ENCODE measurements at regions not wholly inside any gene's neighbourhood (a gene's known extent, or its start where the extent isn't known, plus 50 kb on each side); places are given as distances from the start of the nearest gene placed in this dataset.

DNA sequence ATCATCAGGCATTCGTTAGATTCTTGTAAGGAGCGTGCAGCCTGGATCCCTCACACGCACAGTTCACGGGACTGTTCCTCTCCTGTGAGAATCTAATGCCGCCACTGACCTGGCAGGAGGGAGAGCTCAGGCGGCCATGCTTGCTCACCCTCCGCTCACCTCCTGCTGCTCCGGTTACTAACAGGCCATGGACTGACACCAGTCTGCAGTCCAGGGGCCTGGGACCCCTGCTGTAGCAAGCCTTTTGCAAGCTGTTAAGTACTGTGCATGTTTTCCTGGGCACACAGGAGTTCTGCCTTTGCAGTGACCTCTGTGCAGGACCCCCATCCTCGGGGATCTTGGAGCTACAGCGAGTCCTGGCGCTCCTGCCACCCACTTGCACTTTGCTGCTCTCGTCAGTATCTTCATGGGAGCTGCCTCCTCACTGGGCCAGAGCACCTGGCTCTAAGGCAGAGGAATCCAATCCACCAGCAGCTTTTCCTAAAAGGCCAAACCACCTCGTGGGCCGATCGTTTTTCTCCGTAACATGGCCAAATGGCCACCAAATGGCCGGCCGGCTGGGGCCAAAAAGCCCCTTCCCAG lies 230.6 kb downstream of the FOXL1 start:
- TF ChIP-seq, protein P1, sequence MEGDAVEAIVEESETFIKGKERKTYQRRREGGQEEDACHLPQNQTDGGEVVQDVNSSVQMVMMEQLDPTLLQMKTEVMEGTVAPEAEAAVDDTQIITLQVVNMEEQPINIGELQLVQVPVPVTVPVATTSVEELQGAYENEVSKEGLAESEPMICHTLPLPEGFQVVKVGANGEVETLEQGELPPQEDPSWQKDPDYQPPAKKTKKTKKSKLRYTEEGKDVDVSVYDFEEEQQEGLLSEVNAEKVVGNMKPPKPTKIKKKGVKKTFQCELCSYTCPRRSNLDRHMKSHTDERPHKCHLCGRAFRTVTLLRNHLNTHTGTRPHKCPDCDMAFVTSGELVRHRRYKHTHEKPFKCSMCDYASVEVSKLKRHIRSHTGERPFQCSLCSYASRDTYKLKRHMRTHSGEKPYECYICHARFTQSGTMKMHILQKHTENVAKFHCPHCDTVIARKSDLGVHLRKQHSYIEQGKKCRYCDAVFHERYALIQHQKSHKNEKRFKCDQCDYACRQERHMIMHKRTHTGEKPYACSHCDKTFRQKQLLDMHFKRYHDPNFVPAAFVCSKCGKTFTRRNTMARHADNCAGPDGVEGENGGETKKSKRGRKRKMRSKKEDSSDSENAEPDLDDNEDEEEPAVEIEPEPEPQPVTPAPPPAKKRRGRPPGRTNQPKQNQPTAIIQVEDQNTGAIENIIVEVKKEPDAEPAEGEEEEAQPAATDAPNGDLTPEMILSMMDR (IDR thresholded peaks at IDR 0.05) = no peak
- no peak for TF ChIP-seq ZFX (IDR thresholded peaks at IDR 0.05; ENCODE audit: borderline replicate concordance)
- H3K27ac ChIP-seq = no peak overlapping the region

DNA sequence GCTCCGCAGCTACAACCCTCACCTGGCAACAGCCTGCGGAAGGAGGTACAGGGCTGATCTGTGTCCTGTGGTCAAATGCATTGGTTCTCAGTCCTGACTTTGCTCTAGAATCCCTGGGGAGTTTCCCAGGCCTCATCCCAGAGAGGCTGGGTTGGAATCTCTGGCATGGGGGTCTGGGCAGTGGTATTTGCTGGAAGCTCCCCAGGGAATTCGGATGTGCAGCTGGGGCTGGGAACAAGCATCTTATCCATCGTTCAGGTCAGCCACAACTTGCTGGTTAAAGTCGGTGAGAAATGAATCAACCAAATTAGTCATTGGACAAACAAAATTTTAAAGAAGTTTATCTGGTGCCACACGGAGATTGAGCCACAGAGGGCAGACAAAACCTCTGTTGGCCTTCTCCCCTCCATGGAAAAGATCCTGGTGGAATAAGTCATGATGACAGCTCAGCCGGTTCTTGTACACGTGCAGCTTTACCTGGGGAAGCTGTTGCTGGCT lies 231.2 kb downstream of the FOXL1 start:
- H3K27ac ChIP-seq = no peak overlapping the region
- TF ChIP-seq, protein P1 (IDR thresholded peaks at IDR 0.05) = no peak
- no peak for TF ChIP-seq ZFX (IDR thresholded peaks at IDR 0.05; ENCODE audit: borderline replicate concordance)

DNA sequence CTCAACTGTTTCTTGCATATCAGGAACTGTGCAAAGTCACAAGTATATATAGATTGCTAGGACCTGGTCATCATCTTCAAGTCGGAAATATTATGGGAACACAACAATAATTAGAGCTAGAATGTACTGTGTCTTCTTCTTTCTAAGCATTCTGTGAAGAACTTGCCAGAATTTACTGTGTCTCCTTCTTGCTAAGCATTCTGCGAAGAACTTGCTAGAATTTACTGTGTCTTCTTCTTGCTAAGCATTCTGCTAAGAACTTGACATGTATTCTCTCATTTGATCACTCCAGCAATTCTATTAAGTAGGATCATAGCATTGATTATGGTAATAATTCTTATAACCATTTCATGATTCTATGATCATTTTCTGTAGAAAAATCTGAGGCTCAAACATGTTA lies 231.7 kb downstream of the FOXL1 start:
- no peak for TF ChIP-seq ZFX (IDR thresholded peaks at IDR 0.05; ENCODE audit: borderline replicate concordance)
- no peak overlapping the region for H3K27ac ChIP-seq

DNA sequence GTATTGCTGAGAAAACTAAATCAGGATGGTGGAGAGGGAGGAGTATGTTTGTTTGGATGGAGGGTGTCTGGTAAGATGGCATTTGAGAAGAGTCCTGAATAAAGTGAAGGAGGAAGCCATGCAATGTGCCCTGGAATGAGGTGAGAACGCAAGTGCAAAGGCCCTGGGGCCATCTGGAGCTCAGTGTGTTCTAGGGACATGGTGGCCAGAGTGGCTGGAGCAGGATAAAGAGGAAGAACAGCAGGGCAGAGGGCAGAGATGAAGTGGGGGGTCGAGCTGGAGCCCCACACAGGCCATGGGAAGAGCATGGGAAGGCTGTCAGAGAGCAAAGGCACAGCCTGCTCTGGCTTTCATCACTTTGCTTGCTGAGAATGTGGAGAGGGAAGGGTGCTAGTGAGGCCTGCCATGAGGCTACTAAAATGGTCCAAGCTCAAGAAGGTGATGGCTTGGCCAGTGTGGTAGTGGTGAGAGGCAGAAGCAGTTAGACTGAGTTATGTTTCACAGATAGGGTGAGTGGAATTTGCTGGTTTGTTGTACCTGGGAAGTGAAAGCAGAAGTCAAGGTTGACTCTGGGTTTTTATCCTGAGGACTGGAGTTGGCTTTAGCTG lies 234.1 kb downstream of the FOXL1 start:
- TF ChIP-seq, protein P1 (IDR thresholded peaks at IDR 0.05) = no peak
- no peak for TF ChIP-seq ZFX (IDR thresholded peaks at IDR 0.05; ENCODE audit: borderline replicate concordance)
- H3K27ac ChIP-seq = no peak overlapping the region

DNA sequence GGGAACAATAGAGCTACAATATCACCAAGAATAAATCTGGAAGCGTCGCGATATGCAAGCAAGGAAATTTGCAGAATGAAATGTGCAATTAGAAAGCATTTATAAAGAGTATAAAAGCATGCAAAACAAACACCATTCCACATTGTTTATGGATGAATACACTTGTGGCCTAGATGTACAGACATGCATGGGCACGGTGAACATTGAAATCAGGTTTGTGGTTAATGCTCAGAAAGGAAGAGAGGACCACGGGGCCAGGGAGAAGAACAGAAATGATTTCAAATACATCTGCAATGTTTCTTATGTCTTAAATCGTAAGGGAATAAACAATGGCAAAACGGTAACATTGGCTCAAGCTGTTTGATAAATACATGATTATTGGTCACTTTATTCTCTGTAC lies 235.9 kb downstream of the FOXL1 start:
- TF ChIP-seq ZFX (IDR thresholded peaks at IDR 0.05; ENCODE audit: borderline replicate concordance) = no peak
- TF ChIP-seq, protein P1 (IDR thresholded peaks at IDR 0.05) = no peak

DNA sequence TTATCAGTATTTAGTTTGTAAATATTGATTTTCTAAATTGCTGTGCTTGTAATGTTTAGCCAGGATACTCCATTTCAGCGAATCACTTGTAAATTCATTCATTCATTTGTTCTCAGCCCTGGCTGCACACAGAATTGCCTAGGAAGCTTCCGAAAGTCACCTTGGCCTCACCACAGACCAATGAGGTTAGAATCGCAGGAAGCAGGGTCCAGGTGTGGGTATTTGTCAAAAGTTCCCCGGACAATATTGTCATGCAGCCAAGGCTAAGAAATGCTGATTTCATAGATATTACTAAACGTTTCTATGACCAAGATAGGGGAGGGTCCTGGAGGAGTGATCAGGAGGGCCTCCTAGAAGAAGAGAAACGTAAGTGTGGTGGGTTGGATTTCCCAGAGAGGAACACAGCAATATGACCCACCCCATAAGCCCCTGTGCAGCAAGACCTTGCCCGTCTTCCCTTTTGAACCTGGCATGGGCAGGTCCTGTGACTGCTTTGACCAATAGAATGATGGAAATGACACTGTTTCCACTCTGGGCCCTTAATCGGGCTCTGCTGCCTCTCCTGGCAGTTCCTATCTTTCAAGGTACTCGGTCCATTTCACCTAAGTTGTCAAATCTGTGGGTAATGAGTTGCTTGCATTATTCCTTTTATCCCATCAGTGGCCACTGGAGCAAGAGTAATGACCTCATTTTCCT lies 238.7 kb downstream of the FOXL1 start:
- TF ChIP-seq, protein P1 (IDR thresholded peaks at IDR 0.05) = no peak
- no peak for TF ChIP-seq ZFX (IDR thresholded peaks at IDR 0.05; ENCODE audit: borderline replicate concordance)
- no peak overlapping the region for H3K27ac ChIP-seq

More for the DNA sequence above, 235.9 kb downstream of the FOXL1 start:
- H3K27ac ChIP-seq = no peak overlapping the region

DNA sequence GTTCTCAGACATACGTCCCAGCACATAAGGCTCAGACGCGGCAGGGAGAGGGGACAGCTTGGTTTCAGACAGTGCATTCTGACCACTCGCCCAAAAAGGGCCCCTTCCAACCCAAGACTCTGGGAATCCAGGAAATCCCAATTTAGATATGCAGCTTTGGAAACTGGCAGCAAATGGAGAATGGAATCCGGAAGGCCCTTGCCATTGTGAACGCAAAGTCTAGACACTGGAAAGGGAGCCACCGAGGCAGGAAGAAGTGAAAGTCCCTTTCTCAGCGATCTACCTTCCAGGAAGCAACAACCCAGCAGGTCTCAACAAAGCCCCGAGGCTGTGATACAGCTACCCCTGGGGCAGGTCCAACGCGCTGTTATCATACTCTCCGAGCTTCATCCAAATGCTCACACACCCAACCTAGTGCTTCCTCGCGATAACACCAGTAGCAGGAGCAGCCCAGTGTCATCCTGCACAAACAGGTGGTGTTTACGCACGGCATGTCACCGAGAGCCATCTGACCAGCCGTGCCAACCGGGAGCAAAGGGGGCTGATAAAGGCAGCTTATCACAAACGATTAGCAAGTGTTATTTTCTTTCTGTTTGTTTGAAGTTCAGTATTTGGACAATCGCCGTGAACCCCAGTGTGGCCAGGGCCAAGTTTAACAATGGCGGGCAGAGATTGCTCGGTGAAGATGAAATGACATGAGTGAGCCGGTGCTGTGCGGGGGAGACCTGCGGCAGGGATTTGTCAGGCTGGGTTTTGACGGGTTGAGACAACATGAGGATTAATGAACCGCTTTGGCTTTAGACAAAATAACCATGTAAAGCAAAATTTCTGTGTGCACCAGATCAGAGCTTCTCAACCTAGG lies 240.6 kb downstream of the FOXL1 start:
- no peak overlapping the region for H3K27ac ChIP-seq

More for the DNA sequence above, 240.6 kb downstream of the FOXL1 start:
- TF ChIP-seq, protein P1 (IDR thresholded peaks at IDR 0.05) = no peak
- no peak for TF ChIP-seq ZFX (IDR thresholded peaks at IDR 0.05; ENCODE audit: borderline replicate concordance)

All from 22Rv1 (cell line).